ENCODE measurements at regions not wholly inside any gene's neighbourhood (a gene's known extent, or its start where the extent isn't known, plus 50 kb on each side); places are given as distances from the start of the nearest gene placed in this dataset.

GRCh38 chr4:113831457-113831856, 69.9 kb upstream of the CAMK2D start:
- TF ChIP-seq CTCF (IDR thresholded peaks at IDR 0.05): no peak
- no peak for TF ChIP-seq POLR2A (IDR thresholded peaks at IDR 0.05)
